Cerebellar nuclear complex (tissue), 1 donor: ENCODE measurements at regions not wholly inside any gene's neighbourhood (a gene's known extent, or its start where the extent isn't known, plus 50 kb on each side); places are given as distances from the start of the nearest gene placed in this dataset.
"Not testable (repeated sequence)": the region's sequence is repeated elsewhere in the genome, so short reads cannot be mapped to it uniquely, and the experiment has no call there.

Experiments used
- DNase-seq, 2 experiments: peaks; one replicate each; lab custom pipeline; 2025; lab: John Stamatoyannopoulos, UW

DNA sequence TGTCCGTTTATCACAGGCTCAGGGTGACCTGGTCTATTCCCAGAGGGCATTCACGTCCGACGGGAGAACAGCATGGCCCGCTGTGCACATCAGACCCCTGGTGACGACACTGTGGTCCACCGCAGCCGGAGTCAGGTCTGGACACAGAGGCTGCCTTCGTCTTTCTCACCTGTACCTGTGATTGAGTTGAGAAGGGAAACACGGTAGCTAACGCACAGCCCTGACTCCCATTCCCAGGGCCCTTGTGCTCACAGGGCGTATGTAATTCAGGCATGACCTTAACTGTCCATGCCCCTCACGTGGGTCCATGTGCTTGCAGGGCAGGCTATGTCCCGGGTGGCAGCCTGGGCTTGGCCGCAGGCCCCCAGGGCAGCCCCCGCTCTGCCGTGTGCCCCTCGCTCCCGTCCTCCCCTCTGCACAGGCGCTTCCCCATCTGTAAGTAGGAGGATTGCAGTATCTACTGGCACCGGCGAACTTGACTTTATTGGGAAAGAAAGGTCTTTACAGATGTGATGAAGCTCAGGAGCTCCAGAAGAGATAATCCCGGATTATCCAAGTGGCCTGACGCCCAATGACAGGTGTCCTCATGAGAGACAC, 221.3 kb upstream of the TCERG1L start:
- DNase-seq, result no peak

DNA sequence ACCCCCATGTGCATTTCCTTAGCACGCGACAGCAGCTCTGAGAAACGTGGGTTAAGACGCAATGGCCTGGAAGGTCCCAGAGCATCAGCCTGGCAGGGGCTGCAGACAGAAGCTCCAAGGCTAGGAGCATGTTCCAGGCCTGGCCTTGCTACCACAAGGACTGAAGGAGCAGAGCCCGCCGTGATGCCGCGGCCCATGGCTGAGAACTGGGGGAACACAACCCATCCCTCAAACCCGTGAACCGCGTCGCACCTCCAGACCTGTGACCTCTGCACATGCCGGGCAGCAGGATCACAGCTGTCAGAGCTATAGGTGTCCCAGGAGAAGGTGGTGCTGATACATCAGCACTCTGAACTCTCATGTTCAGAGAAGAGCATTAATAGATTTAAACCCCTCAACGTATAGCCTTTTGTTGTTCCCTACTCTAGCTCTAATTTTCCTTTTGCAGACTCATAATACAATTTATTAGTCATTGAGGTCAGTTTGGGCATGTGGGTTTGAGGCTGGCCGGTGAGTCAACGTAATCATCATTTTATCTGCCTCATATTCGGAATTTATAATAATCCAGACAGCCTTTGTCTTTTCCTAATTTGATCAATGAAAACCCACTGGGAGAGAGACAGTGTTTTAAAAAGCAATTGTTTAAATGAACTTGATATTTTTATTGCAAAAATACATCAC, 222.5 kb upstream of the TCERG1L start:
- DNase-seq, result no peak

GRCh38 chr10:131534836-131535235, 223.3 kb upstream of the TCERG1L start:
- DNase-seq, result no peak

- DNase-seq, result no peak
Measured at GRCh38 chr10:131536676-131537075, 225.2 kb upstream of the TCERG1L start.

GRCh38 chr10:131537281-131537680, 225.8 kb upstream of the TCERG1L start:
- DNase-seq, result no peak

- DNase-seq, result no peak
Measured at GRCh38 chr10:131544495-131544894, 233.0 kb upstream of the TCERG1L start.

DNA sequence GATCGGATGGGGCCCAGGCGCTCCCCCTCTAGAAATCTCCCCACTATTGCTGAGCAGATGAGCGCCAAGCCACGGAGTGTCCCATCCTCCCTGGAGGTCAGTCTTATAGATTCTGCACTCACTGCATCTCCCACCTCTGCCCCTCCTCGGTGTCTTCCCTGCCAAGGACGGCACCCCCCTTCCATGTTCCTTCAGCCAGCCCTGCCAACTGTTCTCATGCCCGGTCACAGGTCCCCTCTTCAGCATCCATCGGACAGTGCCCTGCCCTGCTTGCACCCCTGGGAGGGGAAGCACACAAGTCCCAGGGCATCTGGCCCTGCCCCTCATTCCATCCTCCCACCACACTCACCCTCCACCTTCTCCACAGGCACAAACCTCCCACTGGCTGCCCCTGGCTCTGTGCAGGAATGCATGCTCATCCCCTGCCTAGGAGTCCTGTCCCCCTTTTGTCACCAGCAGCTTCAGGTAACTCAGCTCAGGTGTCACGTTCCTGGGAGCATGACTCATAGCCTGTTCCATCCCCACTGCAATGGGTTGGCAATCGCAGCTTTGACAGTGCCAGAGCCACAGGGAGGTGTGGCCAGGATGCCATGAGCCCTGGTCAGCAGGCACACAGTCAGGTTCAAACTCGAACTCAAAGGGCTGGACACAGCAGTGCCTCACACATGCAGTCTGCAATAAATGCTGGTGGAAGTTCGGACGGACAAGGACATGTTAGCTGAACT, 234.7 kb upstream of the TCERG1L start:
- no peak for DNase-seq

GRCh38 chr10:131547129-131547799, 235.7 kb upstream of the TCERG1L start:
- DNase-seq, result no peak

GRCh38 chr10:131548176-131548575, 236.7 kb upstream of the TCERG1L start:
- DNase-seq, result no peak

DNA sequence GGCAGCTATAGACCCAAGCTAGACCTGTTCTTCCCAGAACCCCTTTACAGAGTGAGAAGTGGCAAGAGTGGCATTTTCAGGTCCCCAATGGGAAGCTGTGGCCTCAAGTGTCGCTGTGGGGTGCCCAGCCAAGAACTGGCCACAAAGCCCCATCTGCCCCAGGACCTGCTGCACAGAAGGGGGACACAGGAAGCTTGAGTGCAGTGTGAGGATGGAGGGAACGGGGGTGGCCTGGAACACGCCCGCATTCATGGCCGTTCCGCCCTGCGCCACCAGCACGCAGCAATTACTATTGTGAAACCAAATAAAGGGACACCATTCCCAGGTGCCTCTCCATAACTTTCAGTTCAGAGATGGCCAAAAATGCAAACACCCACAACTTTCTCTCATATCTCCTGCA, 237.6 kb upstream of the TCERG1L start:
- DNase-seq, result no peak

GRCh38 chr10:131553121-131553520, 241.6 kb upstream of the TCERG1L start:
- no peak for DNase-seq

- no peak for DNase-seq
Measured at GRCh38 chr10:131553581-131553980, 242.1 kb upstream of the TCERG1L start.

DNA sequence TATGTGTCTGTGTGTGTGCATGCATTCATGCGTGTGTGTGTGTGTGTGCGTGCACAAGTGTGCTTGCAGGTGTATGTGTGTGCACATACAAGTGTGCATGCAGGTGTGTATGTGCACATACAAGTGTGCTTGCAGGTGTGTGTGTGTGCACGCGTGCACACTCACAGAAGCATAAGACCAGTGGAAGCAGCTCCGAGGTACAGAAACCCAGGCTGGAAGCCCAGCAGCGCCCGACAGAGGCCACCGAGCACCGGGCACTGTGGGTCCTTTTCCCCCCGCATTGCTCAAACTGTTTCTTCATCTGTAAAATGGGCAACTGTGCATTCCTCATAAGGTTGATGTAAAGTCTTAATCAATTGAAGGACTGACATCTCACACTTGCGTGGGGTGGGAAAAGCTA, 243.3 kb upstream of the TCERG1L start:
- DNase-seq, result no peak

GRCh38 chr10:131555406-131555805, 243.9 kb upstream of the TCERG1L start:
- no peak for DNase-seq

DNA sequence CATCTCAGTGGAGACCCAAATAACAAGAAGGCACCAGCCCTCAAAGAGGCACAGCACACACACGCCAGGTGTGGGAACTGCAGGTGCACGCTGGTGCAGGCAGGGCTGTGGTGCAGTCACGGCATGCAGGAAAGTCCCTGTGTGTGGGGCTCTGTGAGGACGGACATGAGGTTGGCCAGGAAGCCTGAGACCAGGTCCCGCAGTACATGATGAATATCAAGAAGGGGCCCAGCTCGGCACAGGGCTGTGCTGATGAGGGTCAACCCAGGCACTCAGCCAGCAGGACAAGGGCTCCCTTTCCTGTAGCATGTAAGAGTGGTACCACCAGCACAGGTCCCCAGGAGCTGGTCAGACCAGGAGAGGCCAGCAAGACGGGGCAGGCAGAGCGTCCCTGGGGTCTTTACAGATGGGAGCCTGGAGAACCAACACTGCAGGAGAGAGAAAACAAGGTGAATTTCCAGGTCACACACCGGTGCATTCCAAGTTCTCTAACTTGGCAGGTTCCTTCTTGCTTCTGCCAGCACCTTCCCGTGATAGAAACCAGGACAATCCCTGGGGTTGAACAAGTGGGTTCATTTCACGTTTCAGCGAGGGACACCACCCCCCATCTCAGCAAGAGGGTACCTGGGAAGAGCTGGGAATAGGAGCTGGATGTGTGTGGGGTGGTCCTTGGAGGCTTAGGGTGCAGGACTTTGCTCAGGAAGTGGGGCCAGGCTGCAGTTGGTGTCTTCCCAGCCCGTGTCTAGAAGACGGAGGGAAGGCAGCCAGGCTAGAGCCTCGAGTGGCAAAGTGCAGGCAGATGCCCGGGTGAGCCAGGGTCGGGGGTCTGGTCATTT, 244.8 kb upstream of the TCERG1L start:
- no peak for DNase-seq

DNA sequence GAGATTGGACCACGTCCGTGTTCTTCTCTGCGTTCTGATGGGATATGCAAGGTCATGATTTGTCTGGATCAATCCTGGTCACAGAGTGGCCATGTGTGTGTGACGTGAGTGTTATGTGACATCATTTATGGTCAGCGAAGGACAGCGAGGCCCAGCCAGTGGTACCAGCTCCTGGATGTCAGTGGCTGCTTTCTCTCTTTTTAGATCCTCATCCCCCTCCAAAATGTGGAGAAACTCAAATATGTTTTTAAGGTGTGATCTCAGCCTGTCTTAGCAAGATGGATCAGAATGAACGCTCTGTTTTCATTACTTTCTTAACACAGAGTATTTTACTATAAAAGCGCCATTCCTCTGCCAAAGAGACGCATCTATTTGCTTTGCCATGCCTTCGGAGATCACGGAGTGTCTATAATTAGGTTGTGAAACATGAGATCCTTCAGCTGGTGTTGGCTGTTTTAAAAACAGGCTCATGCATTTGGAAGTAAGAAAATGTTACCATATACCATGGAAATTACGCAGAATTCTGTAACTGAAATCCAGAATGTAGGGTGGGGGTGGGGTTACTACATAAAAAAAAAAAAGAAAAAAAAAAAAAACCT, 245.5 kb upstream of the TCERG1L start:
- DNase-seq, result no peak

GRCh38 chr10:131557956-131558355, 246.4 kb upstream of the TCERG1L start:
- not testable (repeated sequence) for DNase-seq

DNA sequence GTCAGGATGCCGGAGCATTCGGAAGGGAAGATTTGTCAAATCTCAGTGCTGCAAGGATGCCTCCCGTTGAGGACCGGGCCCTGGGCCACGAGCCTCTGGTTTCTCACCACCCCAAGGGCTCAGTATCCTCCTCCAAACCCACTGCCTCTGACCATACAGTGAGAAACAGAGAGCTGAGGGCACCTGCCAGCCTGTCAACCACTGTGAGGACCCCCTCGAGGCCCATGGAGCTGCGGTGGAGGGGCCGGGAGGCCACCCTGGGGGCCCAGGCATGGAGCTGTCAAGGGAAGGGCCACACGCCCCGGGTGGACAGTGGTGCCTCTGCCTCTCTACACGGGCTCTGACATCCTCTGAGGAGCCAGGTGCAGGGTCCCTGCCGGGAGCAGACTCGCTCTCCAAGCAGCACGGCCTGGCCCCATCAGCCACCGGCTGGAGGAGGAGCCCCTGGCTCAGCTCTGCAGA, 248.0 kb upstream of the TCERG1L start:
- no peak for DNase-seq

- DNase-seq, result no peak
Measured at GRCh38 chr10:131560166-131560565, 248.6 kb upstream of the TCERG1L start.

DNA sequence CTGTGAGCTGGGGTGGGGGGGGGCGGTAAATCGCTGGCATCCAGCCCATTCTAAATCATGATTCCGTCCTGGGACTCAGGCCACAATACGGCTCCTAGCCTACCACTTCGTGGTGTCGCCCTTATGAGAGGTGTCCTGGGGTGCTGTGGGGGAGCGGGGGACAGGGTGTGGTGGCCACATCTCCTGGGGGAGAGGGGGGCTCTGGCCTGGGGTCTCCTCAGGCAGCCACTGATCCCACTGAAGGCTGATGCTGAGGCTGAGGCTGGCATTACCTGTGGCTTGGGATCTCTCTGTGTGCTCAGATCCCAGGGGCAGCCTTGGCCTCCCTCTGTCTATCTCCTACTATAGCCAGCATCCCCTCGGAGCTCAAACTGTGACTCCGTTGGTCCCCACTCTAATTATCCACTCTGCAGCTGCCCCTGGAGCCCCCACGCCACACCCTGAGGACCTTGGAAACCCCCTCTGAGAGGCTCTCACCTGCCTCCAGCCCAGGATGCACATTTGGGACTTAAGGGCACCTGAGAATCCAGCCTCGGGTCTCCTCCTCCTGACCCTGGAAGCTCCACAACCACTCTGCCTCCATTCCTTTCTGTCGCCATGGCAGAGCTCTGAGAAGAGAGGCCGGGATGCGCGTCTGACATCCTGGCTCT, 249.3 kb upstream of the TCERG1L start:
- no peak for DNase-seq

DNA sequence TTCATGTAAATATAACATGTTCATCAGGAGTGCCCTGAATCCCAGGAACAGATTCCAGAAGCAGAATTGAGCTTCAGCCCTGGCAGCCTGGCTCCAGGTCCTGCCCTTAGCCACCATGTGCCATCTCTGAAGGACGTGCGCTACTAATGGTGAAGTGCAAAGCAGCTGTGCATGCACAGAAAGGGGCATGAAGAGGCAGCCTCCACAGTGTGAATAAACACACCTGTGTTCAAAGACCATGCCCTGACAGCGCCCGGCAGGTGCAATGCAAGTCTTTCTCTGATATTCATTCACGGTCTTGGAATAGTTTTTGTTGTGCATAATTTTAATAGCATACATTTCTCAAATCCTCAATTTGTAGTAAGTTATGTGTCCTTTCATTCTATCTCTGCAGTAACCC, 250.4 kb upstream of the TCERG1L start:
- DNase-seq, result no peak
